CD4-positive, alpha-beta T cell treated with Interleukin-17A for 1 hour (primary cell): ENCODE measurements at regions not wholly inside any gene's neighbourhood (a gene's known extent, or its start where the extent isn't known, plus 50 kb on each side); places are given as distances from the start of the nearest gene placed in this dataset.
"Not testable (repeated sequence)": the region's sequence is repeated elsewhere in the genome, so short reads cannot be mapped to it uniquely, and the experiment has no call there.

Experiments
- DNase-seq: peaks from one replicate; pipeline ENCODE4 v3.0.0-alpha.2; 2020

DNA sequence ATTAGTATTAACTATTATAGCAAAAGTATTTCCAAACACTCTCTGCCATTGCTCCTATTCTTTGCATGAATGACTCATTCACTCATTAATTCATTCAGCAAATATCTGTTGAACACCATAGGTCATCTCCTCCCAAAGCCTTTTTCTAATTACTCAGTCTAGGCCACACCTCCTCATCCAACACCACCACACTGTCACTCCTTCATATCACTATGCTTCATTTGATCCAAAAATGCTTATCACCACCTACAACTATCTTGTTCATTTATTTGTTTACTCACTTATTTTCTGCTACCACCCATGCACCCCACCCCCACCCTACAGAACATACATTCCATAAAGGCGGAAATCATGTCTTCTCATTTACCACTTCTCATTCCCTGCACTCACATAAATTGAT, 94.4 kb upstream of the TNFSF4 start:
- DNase-seq: no peak

DNA sequence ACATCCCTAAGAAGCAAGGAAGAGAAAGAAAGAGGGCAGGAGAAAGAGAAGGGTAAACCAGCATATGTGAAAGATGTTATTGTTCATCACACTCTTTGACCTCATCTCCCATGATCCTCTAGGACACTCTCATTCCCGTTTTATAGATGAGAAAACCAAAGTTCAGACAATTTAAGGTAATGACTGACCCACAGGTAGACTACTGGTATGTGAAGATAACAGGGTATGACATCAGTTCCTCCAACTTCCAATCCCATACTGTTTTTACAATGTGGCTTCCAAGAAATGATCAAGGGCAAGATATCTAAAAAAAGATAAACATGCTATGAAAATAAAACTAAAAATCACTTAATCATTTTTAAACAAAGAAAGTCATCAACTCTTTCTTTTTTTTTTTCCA, 95.2 kb upstream of the TNFSF4 start:
- DNase-seq: no peak

DNA sequence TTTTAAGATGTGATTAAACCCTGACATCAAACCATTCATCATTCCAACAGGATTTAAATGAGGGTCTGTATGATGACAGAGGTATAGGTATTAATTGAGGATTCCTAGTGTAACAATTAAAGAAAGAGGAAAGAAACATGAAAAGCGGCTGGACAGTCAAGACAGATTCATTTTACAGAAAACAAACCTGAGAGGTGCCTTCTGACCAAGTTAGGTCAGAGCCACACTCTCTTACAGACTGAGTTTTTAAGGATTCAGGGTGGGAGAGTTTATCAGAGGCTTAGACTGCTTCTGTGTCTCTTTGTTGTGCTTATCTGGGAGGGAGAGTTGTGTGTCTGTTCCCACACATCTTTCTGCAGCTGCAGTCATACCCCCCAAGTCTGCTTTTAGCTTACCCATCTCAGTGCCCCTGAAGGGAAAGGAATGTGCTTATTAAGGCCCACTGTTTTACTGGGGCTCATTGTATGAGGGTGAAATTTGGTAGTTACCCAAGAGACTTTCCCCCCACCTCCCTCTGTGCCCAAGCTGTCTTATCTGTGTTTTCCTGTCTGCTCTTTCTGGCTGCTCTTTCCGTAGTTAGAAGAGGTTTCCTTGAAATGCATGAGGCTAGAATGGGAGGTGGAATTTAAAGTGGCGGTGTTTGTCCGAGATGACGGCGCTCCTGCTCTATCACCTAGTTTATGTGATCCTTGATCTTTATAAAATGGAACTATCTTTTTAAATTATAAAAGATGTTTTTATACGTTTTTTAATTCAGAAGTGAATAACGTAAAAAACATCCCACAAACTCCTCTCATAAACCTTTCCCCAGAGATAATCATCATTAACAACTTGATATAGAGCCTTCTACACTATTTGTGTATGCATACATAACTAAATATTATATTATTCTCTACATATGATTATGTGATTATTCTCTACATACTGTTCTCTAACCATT, 96.0 kb upstream of the TNFSF4 start:
- DNase-seq: no peak

DNA sequence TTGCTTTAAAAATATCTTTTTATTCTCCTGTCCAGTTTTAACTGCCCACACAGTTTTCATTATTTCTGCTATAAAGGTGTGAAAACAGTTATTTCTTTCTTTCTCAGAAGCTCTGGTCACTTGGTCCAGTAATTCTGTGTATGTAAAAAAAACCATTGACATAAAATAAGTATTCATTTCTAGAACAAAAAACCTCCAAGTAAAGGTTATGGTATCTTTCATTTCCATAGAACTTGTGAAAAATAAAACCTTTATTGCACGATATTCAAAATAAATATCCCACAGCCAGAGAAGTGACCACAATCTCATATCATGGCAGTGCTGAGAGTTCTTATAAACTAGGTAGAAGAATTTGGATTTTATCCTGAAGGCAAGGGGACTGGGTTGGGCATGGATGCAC, 96.9 kb upstream of the TNFSF4 start:
- no peak for DNase-seq

DNA sequence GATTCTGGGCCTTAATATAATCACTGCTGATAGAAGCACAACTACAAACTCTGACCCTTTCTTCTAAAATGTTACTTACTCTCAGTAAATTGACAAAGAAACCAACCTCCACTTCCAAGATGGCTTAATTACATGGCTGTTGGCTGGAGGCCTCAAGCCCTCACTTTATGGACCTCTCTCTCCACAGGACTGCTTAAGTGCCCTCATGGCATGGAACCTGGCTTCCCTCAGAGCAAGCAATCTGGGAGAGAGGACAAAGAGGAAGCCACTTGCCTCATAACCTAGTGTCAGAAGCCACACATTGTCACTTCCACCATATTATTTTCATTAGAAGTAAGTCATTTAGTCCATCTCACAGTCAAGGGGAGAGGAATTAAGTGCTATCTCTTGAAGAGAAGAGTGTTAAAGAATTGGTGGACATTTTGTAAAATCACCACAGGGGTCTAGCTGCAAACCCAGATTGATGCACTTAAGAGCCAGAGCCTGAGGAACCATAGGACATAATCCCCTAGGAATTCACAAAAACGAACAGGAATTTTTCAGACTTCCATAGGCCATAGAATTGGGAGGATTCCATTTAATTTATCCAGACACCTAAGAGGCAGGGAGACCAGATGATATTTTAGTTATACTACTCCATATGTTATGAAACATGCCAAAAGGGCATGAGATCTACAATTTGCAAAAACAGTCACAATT, 97.5 kb upstream of the TNFSF4 start:
- no peak for DNase-seq

DNA sequence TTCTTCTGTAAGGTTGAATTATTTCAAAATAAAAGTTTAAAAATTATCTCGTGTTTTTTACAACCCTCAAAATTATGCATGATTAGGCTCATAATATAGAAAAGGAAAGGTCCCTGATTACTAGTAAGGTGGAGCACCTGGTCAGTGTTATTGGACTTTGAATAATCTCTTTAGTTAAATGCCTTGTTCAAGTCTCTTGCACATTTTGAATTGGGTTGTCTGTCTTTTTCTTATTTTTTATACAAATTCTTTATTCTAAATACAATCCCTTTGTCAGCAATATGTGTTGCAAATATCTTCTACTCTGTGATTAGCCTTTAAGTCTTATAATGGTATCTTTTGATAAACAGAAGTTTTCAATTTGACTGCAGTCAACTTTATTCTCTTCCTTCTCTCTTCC, 100.7 kb upstream of the TNFSF4 start:
- no peak for DNase-seq

DNA sequence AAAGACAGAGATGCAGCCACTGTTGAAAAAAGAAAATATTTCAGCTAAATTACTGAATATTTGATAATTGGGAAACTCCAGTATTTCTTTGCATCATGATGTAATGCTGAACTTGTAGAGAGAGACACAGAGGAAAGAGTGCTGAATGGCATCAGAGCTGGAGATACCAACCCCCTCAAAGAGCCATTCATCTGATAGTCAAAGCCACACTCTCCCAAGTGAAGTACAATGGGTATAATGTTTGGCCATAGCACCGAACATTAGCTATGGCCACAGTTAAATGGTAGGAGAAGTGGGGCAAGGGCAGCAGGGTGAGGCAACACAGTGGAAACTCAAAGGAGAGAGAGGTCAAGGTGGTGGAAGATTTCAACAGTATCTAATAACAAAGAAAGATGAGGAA, 107.5 kb upstream of the TNFSF4 start:
- no peak for DNase-seq

DNA sequence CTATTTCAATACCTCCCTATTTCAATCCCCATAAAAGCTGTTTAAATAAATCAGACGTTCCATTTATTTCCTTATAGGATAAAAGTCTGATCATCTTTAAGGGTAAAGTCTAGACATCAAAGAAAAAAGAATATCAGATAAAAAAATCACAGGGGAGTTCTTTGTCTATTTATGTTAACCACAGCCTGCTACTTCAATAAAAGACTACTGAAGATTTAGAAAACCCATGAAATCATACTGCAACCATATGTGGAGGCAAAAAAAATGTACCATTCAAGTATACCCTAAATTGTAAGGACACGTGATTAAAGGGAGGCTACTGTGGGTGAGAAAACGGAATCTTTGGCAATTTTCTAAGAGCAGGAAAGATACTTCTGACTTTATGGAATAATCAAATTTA, 108.2 kb upstream of the TNFSF4 start:
- DNase-seq: no peak

DNA sequence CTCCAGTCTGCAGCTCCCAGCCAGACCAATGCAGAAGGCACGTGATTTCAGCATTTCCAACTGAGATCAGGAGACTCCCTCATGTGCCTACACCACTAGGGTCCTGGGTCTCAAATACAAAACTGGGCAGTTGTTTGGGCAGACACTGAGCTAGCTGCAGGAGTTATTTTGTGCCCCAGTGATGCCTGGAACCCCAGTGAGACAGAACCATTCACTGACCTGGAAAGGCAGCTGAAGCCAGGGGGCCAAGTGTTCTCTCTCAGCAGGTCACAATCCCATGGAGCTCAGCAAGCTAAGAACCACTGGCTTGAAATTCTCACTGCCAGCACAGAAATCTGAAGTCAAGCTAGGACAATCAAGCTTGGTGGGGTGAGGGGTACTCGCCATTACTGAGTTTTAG, 111.7 kb upstream of the TNFSF4 start:
- DNase-seq: no peak

DNA sequence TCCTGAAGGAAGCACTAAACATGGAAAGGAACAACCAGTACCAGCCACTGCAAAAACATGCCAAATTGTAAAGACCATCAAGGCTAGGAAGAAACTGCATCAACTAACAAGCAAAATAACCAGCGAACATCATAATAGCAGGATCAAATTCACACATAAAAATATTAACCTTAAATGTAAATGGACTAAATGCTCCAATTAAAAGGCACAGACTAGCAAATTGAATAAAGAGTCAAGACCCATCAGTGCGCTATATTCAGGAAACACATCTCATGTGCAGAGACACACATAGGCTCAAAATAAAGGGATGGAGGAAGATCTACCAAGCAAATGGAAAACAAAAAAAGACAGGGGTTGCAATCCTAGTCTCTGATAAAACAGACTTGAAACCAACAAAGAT, 117.2 kb upstream of the TNFSF4 start:
- not testable (repeated sequence) for DNase-seq

DNA sequence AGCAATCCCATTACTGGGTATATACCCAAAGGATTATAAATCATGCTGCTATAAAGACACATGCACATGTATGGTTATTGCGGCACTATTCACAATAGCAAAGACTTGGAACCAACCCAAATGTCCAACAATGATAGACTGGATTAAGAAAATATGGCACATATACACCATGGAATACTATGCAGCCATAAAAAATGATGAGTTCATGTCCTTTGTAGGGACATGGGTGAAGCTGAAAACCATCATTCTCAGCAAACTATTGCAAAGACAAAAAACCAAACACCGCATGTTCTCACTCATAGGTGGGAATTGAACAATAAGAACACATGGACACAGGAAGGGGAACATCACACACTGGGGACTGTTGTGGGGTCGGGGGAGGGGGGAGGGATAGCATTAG, 120.9 kb upstream of the TNFSF4 start:
- not testable (repeated sequence) for DNase-seq

DNA sequence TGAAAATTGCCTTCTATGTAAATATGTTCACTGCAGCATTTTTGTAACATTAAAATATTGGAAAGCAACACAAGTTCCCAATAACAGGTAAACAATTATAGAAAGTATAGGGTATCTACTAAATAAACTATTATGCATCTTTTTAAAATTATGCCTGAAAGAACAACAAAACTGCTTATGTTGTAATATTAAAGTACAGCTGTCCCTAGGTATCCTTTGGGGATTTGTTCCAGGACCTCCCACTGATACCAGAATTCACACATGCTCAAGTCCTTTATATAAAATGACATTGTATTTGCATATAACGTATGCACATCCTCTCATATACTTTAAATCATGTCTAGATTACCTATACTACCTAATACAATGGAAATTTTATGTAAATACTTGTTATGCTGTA, 121.8 kb upstream of the TNFSF4 start:
- no peak for DNase-seq

DNA sequence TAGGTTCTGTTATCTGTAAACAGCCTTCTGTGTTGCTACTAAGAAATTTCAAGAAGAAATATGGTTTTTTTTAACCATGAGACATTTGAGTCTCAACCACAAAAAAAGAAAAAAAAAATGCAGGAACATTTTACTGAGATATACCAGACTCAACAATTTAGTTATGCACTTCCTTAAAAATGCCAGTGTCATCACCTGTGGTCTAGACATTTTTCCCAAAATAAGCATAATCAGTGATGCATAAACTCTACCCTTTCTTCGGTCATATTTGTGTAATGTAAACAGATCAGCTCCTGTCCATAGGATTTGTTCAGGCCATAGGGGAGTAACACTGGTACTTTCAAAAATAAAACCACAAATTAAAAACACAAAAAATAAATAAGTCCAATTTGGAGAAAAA, 122.6 kb upstream of the TNFSF4 start:
- DNase-seq: no peak

DNA sequence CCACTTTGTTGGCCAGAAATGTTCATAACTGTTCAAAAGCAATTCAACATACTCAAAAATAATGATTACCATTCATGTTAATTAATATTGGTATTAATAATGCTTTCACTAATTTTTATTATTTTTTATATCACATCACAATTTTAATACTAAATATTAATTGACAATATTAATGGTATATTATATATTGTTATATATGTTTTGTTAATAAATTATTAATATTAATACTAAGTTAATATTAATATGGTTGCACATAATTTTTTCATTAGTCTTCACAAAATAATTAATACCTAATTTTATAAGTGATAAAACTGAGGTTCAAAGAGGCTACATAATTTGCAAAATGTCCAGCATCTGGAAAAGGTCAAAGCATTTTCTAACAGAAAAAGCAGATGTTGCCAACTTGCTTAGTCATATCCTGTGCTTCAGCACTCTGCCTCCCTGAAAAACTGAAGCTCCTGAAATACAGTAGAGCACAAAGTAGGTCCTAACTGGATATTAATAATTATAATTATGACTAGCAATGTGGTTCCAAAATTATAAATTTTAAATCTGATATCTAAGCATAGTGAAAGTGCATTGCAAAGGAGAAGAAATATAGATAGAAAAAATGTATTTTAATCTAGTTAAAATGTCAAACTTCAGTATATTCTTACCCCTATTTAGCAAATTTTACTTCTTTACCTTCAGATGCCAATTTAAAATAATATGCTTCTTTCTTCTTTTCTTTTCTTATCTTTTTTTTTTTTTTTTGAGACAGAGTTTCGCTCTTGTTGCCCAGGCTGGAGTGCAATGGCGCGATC, 123.2 kb upstream of the TNFSF4 start:
- no peak for DNase-seq

DNA sequence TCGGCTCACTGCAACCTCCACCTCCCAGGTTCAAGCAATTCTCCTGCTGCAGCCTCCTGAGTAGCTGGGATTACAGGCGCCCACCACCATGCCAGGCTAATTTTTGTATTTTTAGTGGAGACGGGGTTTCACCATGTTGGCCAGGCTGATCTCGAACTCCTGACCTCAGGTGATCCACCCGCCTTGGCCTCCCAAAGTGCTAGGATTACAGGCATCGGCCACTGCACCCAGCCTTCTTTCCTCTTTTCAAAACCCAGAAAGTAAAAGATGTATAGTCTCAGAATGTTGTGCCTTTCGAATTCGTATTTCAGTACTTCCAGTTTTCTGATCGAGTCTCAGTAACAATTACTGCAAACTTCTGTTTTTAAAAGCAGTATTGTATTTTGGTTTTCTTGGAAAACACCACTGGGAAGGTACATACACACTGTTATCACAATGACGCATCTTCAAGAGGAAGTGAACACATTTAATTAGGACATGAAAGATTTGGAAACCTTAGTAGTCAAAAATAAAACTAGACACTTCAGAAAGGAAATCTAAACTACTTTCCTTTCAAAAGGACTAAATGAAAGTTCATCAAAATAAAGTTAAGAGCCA, 123.9 kb upstream of the TNFSF4 start:
- DNase-seq: peak; percentile 9

DNA sequence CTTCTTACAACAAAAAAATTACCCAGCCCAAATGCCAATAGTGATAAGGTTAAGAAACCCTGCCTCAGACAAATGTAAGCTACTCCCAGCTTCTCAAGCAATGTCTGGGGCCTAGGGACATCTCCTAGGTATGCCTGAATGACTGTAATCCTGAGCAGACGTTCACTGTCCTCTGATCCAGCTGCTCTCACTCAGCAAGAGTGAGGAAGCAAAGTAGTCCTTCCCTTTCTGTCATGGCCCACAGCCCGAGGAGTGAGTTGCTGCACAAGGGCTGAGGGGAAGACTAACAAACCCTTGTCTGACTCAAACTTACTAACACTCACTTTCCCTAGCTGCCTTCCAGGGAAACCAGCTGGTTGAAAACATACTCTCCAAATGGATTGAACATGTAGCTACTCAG, 124.9 kb upstream of the TNFSF4 start:
- DNase-seq: no peak

DNA sequence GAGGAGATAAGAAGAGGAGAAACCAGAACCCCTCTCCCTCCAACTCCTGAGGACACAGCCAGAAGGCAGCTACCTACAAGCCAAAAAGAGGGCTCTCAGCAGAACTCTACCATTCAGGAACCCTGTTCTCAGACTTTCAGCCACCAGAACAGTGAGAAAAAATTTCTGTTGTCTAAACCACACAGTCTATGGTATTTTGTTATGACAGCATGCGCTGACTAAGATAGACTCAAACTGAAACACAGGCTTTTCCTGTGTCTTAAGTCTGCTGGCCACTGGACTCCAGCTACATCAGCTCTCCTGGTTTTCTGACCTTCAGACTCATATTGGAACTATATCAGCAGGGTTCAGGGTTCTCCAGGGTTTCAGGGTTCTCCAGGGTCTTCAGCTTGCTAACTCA, 126.5 kb upstream of the TNFSF4 start:
- no peak for DNase-seq

DNA sequence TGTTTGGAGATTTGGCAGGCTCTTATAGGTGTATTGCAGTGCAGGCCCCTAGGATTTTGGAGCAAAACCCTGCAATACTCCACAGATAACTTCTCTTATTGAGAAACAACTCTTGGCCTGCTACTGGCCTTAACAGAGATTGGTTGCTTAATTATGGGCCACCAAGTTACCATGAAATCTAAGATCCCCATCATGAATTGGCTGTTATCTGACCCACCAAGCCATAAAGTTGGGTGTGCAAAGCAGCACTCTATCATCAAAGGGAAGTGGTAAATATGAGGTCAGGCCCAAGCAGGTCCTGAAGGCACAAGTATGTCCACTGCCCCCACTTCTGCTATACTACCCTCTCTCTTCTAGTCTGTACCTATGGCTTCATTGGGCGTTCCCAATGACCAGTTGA, 130.0 kb upstream of the TNFSF4 start:
- no peak for DNase-seq

DNA sequence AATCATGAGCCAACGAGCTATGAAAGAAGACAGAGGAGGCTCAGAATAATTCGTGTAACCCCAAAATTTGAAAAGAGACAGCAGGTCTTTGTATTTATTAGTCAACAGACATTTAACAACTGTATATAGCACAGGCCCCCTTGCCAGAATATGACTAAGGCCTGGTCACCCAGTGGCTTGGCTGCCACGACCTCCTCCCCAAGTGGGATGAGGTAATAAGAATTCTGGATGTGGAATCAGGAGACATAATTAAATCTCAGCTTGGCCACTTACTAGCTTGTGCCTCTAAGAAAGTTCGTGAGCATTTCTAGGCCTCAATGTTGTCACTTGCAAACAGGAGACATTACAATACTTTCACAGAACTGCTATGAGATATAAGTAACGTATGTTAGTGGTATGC, 134.2 kb upstream of the TNFSF4 start:
- no peak for DNase-seq

DNA sequence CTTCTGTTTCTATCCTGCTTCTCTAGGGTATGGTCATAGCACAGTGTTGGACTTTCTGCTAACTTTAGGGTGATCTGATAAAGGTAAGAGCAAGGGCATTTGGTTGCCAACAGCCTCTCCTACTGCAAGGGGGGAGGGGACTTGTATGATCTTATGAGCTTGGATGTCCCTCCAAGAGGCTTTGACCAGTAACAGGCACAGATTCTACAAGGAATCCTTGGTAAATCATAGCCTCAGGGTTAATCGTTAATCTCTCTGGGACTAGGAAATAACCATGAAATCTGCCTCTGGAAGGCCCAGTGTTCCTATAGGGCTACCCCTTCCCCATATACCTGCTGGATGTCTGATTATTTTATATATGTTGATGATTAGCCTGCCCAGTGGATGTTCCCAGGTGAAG, 134.8 kb upstream of the TNFSF4 start:
- no peak for DNase-seq

DNA sequence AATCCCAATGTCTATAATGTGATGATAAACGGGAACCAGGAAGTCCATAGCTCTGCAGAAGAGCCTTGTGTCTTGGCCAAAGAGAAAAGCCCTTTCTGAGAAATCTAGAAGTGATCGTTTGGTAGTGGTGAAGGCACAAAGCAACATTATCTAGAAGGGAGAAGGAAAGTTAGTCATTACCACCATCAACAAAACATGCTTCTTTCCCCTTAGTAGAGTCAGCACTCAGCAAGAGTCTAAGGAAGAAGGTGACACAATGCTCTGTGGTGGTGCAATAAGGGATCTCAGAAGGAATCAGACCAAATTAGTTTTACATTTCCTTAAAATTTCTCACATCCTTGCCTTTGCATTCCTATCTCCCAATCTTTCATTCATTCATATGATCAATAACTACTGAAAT, 134.4 kb upstream of the PRDX6 start:
- DNase-seq: no peak

DNA sequence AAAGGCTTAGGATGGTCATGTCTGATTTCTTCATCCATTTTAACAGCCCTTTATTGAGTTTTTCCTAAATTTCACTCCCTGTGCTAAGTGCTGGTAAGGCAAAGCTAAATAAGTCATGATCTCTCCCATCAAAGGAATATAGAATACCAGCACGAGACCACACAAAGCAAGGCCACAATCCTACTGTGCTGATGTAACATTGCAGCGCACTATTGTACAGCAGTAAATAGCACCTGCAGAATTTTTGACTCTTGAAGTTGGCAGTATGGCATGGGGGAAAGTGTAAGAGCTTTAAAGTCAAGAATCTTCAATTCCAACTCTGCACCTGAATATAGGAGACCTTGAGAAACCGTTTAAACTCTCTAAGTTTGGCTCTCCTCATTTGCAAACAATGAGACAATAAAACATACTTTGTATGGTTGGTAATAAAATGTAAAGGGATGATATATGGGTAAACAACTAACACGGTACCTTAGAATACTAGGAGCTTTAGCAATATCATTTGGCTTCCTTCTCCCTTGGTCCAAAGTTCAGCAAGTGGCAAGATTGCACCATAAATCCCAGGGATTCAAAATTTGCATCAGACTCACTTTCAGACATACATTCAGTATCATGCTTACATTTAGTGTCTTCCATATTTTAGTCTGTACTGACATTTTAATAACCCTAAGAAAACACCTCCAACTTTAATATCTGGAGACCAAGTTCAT, 132.9 kb upstream of the PRDX6 start:
- DNase-seq: no peak
